GM06990 (cell line): ENCODE measurements at regions not wholly inside any gene's neighbourhood (a gene's known extent, or its start where the extent isn't known, plus 50 kb on each side); places are given as distances from the start of the nearest gene placed in this dataset.

ENCODE experiments used
- DNase-seq: peaks from one replicate; pipeline ENCODE4 v3.0.0-alpha.2; 2011; ENCODE audit not compliant: insufficient read length; ENCODE audit errors: extremely low read depth
- H3K27me3 ChIP-seq: replicated peaks from 2 replicates; pipeline ENCODE4 v1.6.0; 2011; ENCODE audit warnings: low read length; ENCODE audit not compliant: control insufficient read depth, insufficient read depth
- H3K36me3 ChIP-seq: 2 replicates; pipeline ENCODE4 v1.5.1; 2011; ENCODE audit warnings: low read length; ENCODE audit not compliant: control insufficient read depth, insufficient read depth
- H3K4me3 ChIP-seq: replicated peaks from 2 replicates; pipeline ENCODE4 v1.5.1; 2011; ENCODE audit warnings: low read depth, mild to moderate bottlenecking, control low read depth, low read length
- CTCF ChIP-seq: IDR thresholded peaks from 2 replicates; pipeline ENCODE4 v1.5.1; 2011; ENCODE audit warnings: low read length, control low read depth, mild to moderate bottlenecking, inconsistent platforms; ENCODE audit not compliant: insufficient read depth, poor library complexity, severe bottlenecking

GRCh38 chr22:44627521-44628139 is 74.4 kb upstream of the PRR5 start:
- Histone ChIP-seq H3K27me3 (no peaks in the 10 kb centered on the region; the same call in 1 of the 2 replicates), H3K36me3 (no peaks in the 10 kb centered on the region), H3K4me3 (no peak overlapping the region)
- no peak for TF ChIP-seq CTCF
- DNase-seq = no peak

GRCh38 chr22:44625981-44626687 is 75.9 kb upstream of the PRR5 start:
- peak; percentile 87 for TF ChIP-seq CTCF
- Histone ChIP-seq H3K4me3 (no peak overlapping the region), H3K36me3 (no peaks in the 10 kb centered on the region), H3K27me3 (no peaks in the 10 kb centered on the region; the same call in 1 of the 2 replicates)
- peak; percentile 37 for DNase-seq

GRCh38 chr22:44625421-44625760 is 76.6 kb upstream of the PRR5 start:
- no peaks in the 10 kb centered on the region; the same call in 1 of the 2 replicates for H3K27me3 ChIP-seq
- DNase-seq = no peak
- H3K36me3 ChIP-seq = no peaks in the 10 kb centered on the region
- no peak overlapping the region for H3K4me3 ChIP-seq
- TF ChIP-seq CTCF = no peak

- Histone ChIP-seq H3K36me3 (no peaks in the 10 kb centered on the region), H3K27me3 (no peaks in the 10 kb centered on the region; the same call in 1 of the 2 replicates), H3K4me3 (no peak overlapping the region)
- no peak for DNase-seq
- TF ChIP-seq CTCF = no peak
Measured at GRCh38 chr22:44624689-44625420, 77.1 kb upstream of the PRR5 start.

GRCh38 chr22:44623771-44624510 is 78.1 kb upstream of the PRR5 start:
- peak; percentile 29 for DNase-seq
- H3K36me3 ChIP-seq = no peaks in the 10 kb centered on the region
- TF ChIP-seq CTCF = peak; percentile 41
- no peak overlapping the region for H3K4me3 ChIP-seq
- H3K27me3 ChIP-seq = no peaks in the 10 kb centered on the region; the same call in 1 of the 2 replicates
